ENCODE measurements at regions not wholly inside any gene's neighbourhood (a gene's known extent, or its start where the extent isn't known, plus 50 kb on each side); places are given as distances from the start of the nearest gene placed in this dataset.

DNA sequence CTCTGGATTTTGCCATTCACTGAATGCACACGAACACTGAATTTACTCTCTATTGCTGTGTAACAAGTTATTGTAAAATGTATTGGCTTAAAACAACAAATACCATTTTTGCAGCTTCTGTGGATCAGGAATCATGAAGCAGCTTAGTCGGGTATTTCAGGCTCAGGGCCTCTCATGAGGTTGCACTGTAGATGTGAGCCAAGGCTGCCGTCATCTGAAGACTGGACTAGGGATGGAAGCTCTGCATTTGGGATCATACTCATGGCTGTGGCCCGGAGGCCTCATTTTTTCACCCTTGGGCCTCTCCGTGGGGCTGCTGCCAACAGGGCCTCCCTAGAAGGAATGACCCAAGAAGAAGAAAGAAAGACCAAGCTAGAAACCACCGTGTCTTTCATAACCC lies 492.4 kb upstream of the CDH4 start:
- TF ChIP-seq POLR2AphosphoS5 (IDR thresholded peaks at IDR 0.05; ENCODE audit: low read depth, low read length) (no peak), TAF1 (IDR thresholded peaks at IDR 0.05; ENCODE audit: low read depth, low read length) (no peak), POLR2A (IDR thresholded peaks at IDR 0.05; ENCODE audit: low read depth, low read length) (no peak), POU2F2 (IDR thresholded peaks at IDR 0.05; ENCODE audit: low read depth, low read length) (no peak), SPI1 (IDR thresholded peaks at IDR 0.05; ENCODE audit: low read depth, low read length) (no peak), PAX5 (IDR thresholded peaks at IDR 0.05; ENCODE audit: insufficient read depth, low read length, severe bottlenecking) (no peak)

Measured in GM12891 (cell line).